GM12864 (cell line): ENCODE measurements at regions not wholly inside any gene's neighbourhood (a gene's known extent, or its start where the extent isn't known, plus 50 kb on each side); places are given as distances from the start of the nearest gene placed in this dataset.

Source experiments
- DNase-seq: peaks from one replicate; pipeline ENCODE4 v3.0.0-alpha.2; 2011; ENCODE audit warnings: low read depth
- H3K4me3 ChIP-seq: 2 replicates; pipeline ENCODE4 v1.5.1; 2011; ENCODE audit warnings: mild to moderate bottlenecking, low read depth, low read length, control low read depth
- TF ChIP-seq, protein P1 (sequence below): IDR thresholded peaks from 2 replicates; pipeline ENCODE4 v1.5.1; 2011; ENCODE audit warnings: low read depth, mild to moderate bottlenecking, moderate library complexity, low read length, control low read depth, inconsistent platforms; ENCODE audit errors: missing control alignments

GRCh38 chr2:129891341-129892320 is 87.8 kb upstream of the RAB6C start:
- DNase-seq = no peak
- no peak overlapping the region for H3K4me3 ChIP-seq
- TF ChIP-seq, protein P1, sequence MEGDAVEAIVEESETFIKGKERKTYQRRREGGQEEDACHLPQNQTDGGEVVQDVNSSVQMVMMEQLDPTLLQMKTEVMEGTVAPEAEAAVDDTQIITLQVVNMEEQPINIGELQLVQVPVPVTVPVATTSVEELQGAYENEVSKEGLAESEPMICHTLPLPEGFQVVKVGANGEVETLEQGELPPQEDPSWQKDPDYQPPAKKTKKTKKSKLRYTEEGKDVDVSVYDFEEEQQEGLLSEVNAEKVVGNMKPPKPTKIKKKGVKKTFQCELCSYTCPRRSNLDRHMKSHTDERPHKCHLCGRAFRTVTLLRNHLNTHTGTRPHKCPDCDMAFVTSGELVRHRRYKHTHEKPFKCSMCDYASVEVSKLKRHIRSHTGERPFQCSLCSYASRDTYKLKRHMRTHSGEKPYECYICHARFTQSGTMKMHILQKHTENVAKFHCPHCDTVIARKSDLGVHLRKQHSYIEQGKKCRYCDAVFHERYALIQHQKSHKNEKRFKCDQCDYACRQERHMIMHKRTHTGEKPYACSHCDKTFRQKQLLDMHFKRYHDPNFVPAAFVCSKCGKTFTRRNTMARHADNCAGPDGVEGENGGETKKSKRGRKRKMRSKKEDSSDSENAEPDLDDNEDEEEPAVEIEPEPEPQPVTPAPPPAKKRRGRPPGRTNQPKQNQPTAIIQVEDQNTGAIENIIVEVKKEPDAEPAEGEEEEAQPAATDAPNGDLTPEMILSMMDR = no peak

DNA sequence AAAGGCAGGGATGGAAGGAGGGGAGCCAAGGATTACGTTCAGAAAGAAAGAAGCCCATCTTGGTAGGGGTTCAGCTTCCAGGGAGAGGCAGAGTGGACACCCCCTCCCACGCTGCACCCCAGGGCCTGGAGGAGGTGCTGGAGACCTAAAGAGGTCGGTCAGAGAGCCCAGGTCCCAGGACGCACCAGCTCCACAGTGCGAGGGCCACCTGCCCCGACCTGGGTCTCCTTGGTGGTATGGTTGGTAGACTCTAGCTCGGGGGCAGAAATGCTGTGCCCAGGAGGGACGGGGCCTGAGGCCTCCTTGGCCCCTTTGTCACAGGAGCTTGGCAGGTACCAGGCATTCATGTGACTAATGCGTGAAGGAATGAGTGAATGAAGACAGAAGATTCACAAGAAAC is 87.1 kb upstream of the RAB6C start:
- no peak overlapping the region for H3K4me3 ChIP-seq
- TF ChIP-seq, protein P1 = no peak
- DNase-seq = no peak

DNA sequence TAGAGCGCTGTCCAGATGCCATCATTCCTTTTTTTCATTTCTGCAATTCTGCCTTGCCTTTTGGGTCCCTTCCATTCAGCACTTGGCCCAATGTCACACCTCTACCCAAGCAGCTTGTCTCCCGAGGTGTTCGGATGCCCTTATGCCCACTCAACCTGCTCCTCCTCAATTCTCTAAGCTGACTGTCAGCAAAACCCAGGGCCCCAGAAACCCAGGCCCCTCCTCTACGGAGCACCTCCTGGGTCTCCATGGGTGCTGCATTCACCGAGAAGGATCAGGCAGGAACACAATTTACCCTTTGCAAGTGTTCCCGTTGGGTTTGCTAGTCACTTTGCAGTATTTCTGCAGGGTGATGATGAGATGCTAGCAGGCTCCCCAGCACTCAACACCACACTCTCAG is 86.7 kb upstream of the RAB6C start:
- no peak overlapping the region for H3K4me3 ChIP-seq
- DNase-seq = no peak
- TF ChIP-seq, protein P1 = no peak

DNA sequence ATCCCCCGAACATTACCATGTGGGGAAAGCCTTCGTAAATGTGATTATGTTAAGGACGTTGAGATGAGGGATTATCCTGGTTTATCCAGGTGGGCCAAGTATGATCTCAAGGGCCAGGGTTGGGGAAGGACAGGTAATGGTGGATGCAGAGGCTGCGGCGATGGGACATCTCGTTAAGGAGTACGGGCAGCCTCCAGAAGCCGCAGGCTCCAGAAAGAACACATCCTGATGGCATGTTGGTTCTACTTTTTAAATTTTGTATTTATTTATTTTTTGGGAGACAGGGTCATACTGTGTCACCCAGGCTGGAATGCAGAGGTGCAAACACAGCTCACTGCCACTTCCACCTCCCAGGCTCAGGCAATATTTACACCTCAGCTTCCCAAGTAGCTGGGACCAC is 86.2 kb upstream of the RAB6C start:
- H3K4me3 ChIP-seq = no peak overlapping the region
- DNase-seq = no peak
- TF ChIP-seq, protein P1 = no peak

DNA sequence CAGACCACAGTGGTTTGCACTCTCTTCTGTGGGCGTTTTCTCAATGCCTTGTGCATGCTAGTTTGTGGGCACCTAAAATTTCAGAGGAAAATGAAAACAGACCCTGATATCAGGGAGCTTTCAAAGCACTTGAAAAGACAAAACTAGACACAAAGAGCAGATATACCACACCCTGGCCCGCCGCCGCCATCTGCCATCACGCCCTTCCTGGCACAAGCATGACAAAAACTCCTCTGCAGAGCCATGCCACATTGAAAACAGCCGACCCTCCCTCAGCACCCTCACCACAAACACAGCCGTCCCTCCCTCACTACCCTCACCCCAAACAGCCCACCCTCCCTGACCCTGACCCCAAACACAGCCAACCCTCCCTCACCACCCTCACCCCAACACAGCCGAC is 84.8 kb upstream of the RAB6C start:
- no peak overlapping the region for H3K4me3 ChIP-seq
- TF ChIP-seq, protein P1 = no peak
- DNase-seq = no peak

GRCh38 chr2:129895061-129895460 is 84.4 kb upstream of the RAB6C start:
- TF ChIP-seq, protein P1 = no peak
- H3K4me3 ChIP-seq = no peak overlapping the region
- DNase-seq = no peak

DNA sequence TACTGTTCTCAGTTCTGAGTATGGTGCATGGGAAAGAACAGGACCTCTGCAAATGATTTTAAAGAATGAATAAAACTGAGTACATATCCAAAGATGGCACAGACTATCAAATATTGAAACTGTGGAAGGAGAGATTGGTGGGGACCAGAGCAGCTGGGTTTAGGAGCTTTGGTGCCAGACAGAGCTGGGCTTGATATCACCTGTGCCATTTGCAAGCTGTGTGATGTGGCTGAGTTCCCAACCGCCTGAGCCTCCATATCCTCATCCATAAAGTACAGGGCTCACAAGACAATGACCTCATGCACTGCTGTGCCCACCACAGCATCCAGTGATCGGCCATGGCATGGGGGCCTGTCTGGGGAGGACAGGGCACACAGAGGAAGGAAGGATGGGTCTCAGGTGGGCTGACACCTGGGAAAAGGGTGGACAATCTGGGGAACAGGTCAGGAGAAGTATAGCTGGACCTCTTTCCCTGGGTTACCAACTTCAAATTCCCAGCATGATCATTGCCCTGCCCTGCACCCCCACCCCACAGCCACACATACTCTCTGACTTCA is 83.9 kb upstream of the RAB6C start:
- DNase-seq = no peak
- TF ChIP-seq, protein P1 = no peak
- H3K4me3 ChIP-seq = no peak overlapping the region
